ENCODE measurements at regions not wholly inside any gene's neighbourhood (a gene's known extent, or its start where the extent isn't known, plus 50 kb on each side); places are given as distances from the start of the nearest gene placed in this dataset.
"Not testable (repeated sequence)": the region's sequence is repeated elsewhere in the genome, so short reads cannot be mapped to it uniquely, and the experiment has no call there.

DNA sequence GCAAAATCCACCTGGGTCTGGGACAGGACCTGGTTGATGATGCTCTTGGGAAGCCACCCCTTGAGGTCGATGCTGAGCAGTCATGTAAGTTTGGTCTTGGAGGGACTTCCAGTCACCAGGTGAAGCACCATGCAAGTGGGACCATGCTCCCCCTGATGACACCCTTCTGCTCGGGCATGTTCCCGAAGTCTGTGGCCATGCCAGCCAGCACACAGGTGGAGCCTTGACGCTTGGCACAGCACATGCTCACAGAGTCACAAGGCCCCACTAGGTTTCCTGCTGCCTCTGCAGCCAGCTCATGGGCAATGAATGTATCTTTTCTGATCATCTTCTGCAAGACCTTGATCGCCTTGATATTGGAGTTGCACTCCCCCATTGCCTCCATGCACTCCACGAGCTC is 1920.2 kb downstream of the PCDH9 start:
- H3K79me2 ChIP-seq (ENCODE audit: control insufficient read depth, insufficient read depth, low read length), result no peaks in the 10 kb centered on the region
- FAIRE-seq (no peak), DNase-seq (ENCODE audit: low read depth, low spot score) (no peak)
- intact Hi-C loops (cut with micrococcal nuclease) (no loop called here), dilution Hi-C loops (cut with MboI; ENCODE audit: extremely low pct_ligation_motif_present, low sequenced_read_pairs) (no loop called here)
- TF ChIP-seq GATA2 (IDR thresholded peaks at IDR 0.05; ENCODE audit: insufficient read depth, insufficient read length, low read depth, low read length), result no peak
- no peak for TF ChIP-seq POLR2AphosphoS5 (IDR thresholded peaks at IDR 0.05; ENCODE audit: insufficient read depth, low read depth, low read length)
- TF ChIP-seq EZH2 (IDR thresholded peaks at IDR 0.05; ENCODE audit: borderline replicate concordance, low read depth, low read length, severe bottlenecking), result no peak
- TF ChIP-seq POLR2A (IDR thresholded peaks at IDR 0.05; ENCODE audit: low read depth, low read length), result no peak
- no peak for TF ChIP-seq JUN (IDR thresholded peaks at IDR 0.05; ENCODE audit: borderline replicate concordance, insufficient read depth, insufficient read length, low read depth)
- no TSS peak for BruUV-seq (replicated peaks)
- H4K20me1 ChIP-seq (replicated peaks; ENCODE audit: control insufficient read depth, extremely low read depth, insufficient read depth, low read length), result no peaks in the 10 kb centered on the region
- no peaks in the 10 kb centered on the region for H3K27me3 ChIP-seq (ENCODE audit: control insufficient read depth in 2 of 2, insufficient read depth in 2 of 2, low read length in 2 of 2)
- H3K36me3 ChIP-seq (ENCODE audit: control insufficient read depth in 2 of 2, extremely low read depth in 1 of 2, insufficient read depth in 2 of 2, low read length in 2 of 2), result no peaks in the 10 kb centered on the region
- H3K9me1 ChIP-seq (replicated peaks; ENCODE audit: control insufficient read depth, extremely low read depth, insufficient read depth, low read length), result no peaks in the 10 kb centered on the region
- H3K9me3 ChIP-seq (replicated peaks; ENCODE audit: control insufficient read depth, insufficient read depth, low read length), result no peaks in the 10 kb centered on the region
- H3K9ac ChIP-seq (replicated peaks; ENCODE audit: extremely low read depth, insufficient read depth, low read length), result no peak overlapping the region
- no peak overlapping the region for H2AFZ ChIP-seq (ENCODE audit: low read depth, low read length)
- no peak overlapping the region for H3K27ac ChIP-seq (ENCODE audit: insufficient read depth, low read depth, low read length)
- no peak overlapping the region for H3K4me3 ChIP-seq (replicated peaks in 1 of 3; ENCODE audit: insufficient read depth in 1 of 3, low read depth in 1 of 3, low read length in 3 of 3)
- POLR2A ChIA-PET, result interaction anchor here (0.6 kb wide), 1 partner anchor 29 kb away, joined by 3 read pairs; no protein-coding TSS in a partner anchor
- no peaks in the 10 kb centered on the region for H3K4me1 ChIP-seq (ENCODE audit: control insufficient read depth, extremely low read depth, insufficient read depth, low read length)
- H3K4me2 ChIP-seq (ENCODE audit: insufficient read depth, low read length), result no peak overlapping the region
- CTCF ChIA-PET, result no interaction called here

- H3K4me3 ChIP-seq (replicated peaks in 1 of 3; ENCODE audit: insufficient read depth in 1 of 3, low read depth in 1 of 3, low read length in 3 of 3); H3K27me3 ChIP-seq (ENCODE audit: control insufficient read depth in 2 of 2, insufficient read depth in 2 of 2, low read length in 2 of 2); FAIRE-seq; intact Hi-C loops (cut with micrococcal nuclease); H3K36me3 ChIP-seq (ENCODE audit: control insufficient read depth in 2 of 2, extremely low read depth in 1 of 2, insufficient read depth in 2 of 2, low read length in 2 of 2); dilution Hi-C loops (cut with MboI; ENCODE audit: extremely low pct_ligation_motif_present, low sequenced_read_pairs); H3K4me1 ChIP-seq (ENCODE audit: control insufficient read depth, extremely low read depth, insufficient read depth, low read length); POLR2A ChIA-PET; H3K9me3 ChIP-seq (replicated peaks; ENCODE audit: control insufficient read depth, insufficient read depth, low read length); H2AFZ ChIP-seq (ENCODE audit: low read depth, low read length); H3K9ac ChIP-seq (replicated peaks; ENCODE audit: extremely low read depth, insufficient read depth, low read length); H3K27ac ChIP-seq (ENCODE audit: insufficient read depth, low read depth, low read length); H3K9me1 ChIP-seq (replicated peaks; ENCODE audit: control insufficient read depth, extremely low read depth, insufficient read depth, low read length); H4K20me1 ChIP-seq (replicated peaks; ENCODE audit: control insufficient read depth, extremely low read depth, insufficient read depth, low read length); H3K79me2 ChIP-seq (ENCODE audit: control insufficient read depth, insufficient read depth, low read length); BruUV-seq (replicated peaks); DNase-seq (ENCODE audit: low read depth, low spot score); H3K4me2 ChIP-seq (ENCODE audit: insufficient read depth, low read length); CTCF ChIA-PET: not testable (repeated sequence)
Measured at GRCh38 chr13:65308729-65309128, 1921.4 kb downstream of the PCDH9 start.

Measured in endothelial cell of umbilical vein (primary cell).